ENCODE measurements at regions not wholly inside any gene's neighbourhood (a gene's known extent, or its start where the extent isn't known, plus 50 kb on each side); places are given as distances from the start of the nearest gene placed in this dataset.
"Not testable (repeated sequence)": the region's sequence is repeated elsewhere in the genome, so short reads cannot be mapped to it uniquely, and the experiment has no call there.

GRCh38 chr2:89171174-89171519 lies 479.7 kb downstream of the RPIA start:
- H3K4me2 ChIP-seq (ENCODE audit: low read length); H3K36me3 ChIP-seq (ENCODE audit: insufficient read depth, low read length); H3K79me2 ChIP-seq (replicated peaks; ENCODE audit: insufficient read depth, low read length); H3K27me3 ChIP-seq (ENCODE audit: insufficient read depth, low read depth, low read length); H4K20me1 ChIP-seq (ENCODE audit: insufficient read depth); H3K9ac ChIP-seq (ENCODE audit: low read length); H3K9me3 ChIP-seq (ENCODE audit: low read length); H3K4me3 ChIP-seq (ENCODE audit: low read length); H3K27ac ChIP-seq (ENCODE audit: low read length); H3K9me2 ChIP-seq (ENCODE audit: insufficient read depth, low read length); H3F3A ChIP-seq (ENCODE audit: insufficient read depth, low read length, poor library complexity, severe bottlenecking); H2AFZ ChIP-seq (ENCODE audit: low read depth, low read length): not testable (repeated sequence)

DNA sequence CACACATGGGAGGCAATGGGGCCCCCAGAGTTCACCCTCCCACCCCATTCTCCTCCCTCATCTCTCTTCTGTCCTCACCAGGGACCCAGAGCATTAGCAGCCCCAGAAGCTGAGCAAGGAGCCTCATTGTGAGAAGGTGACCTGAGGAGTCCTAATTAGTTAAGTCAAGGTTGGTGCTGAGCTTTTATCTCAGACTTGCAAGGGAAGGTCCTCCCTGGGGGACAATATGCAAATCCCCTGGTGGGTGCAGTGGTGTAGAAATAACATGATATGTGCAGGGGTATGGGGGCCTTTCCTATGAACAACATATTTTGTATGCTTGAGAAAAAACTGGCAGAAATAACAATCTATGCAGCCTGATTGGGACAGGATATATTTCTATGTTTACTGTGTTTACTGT lies 485.5 kb downstream of the RPIA start:
- not testable (repeated sequence) for H3K9me2 ChIP-seq (ENCODE audit: insufficient read depth, low read length); H3K36me3 ChIP-seq (ENCODE audit: insufficient read depth, low read length); H4K20me1 ChIP-seq (ENCODE audit: insufficient read depth); H3K9me3 ChIP-seq (ENCODE audit: low read length); H2AFZ ChIP-seq (ENCODE audit: low read depth, low read length); H3K9ac ChIP-seq (ENCODE audit: low read length); H3K27me3 ChIP-seq (ENCODE audit: insufficient read depth, low read depth, low read length); H3F3A ChIP-seq (ENCODE audit: insufficient read depth, low read length, poor library complexity, severe bottlenecking); H3K4me2 ChIP-seq (ENCODE audit: low read length); H3K4me3 ChIP-seq (ENCODE audit: low read length); H3K79me2 ChIP-seq (replicated peaks; ENCODE audit: insufficient read depth, low read length); H3K27ac ChIP-seq (ENCODE audit: low read length)

GRCh38 chr2:89182221-89182620 lies 490.7 kb downstream of the RPIA start:
- H3K27me3 ChIP-seq (ENCODE audit: insufficient read depth, low read depth, low read length); H4K20me1 ChIP-seq (ENCODE audit: insufficient read depth); H3K9ac ChIP-seq (ENCODE audit: low read length); H3F3A ChIP-seq (ENCODE audit: insufficient read depth, low read length, poor library complexity, severe bottlenecking); H3K9me3 ChIP-seq (ENCODE audit: low read length); H3K4me2 ChIP-seq (ENCODE audit: low read length); H3K79me2 ChIP-seq (replicated peaks; ENCODE audit: insufficient read depth, low read length); H2AFZ ChIP-seq (ENCODE audit: low read depth, low read length); H3K9me2 ChIP-seq (ENCODE audit: insufficient read depth, low read length); H3K36me3 ChIP-seq (ENCODE audit: insufficient read depth, low read length); H3K4me3 ChIP-seq (ENCODE audit: low read length); H3K27ac ChIP-seq (ENCODE audit: low read length): not testable (repeated sequence)

GRCh38 chr2:89184746-89185145 lies 493.3 kb downstream of the RPIA start:
- not testable (repeated sequence) for H3F3A ChIP-seq (ENCODE audit: insufficient read depth, low read length, poor library complexity, severe bottlenecking); H3K79me2 ChIP-seq (replicated peaks; ENCODE audit: insufficient read depth, low read length)

GRCh38 chr2:89195636-89196251 lies 504.3 kb downstream of the RPIA start:
- H2AFZ ChIP-seq (ENCODE audit: low read depth, low read length); H3F3A ChIP-seq (ENCODE audit: insufficient read depth, low read length, poor library complexity, severe bottlenecking); H3K9me2 ChIP-seq (ENCODE audit: insufficient read depth, low read length); H3K9me3 ChIP-seq (ENCODE audit: low read length); H3K4me2 ChIP-seq (ENCODE audit: low read length); H3K79me2 ChIP-seq (replicated peaks; ENCODE audit: insufficient read depth, low read length); H3K9ac ChIP-seq (ENCODE audit: low read length); H3K27ac ChIP-seq (ENCODE audit: low read length); H4K20me1 ChIP-seq (ENCODE audit: insufficient read depth); H3K4me3 ChIP-seq (ENCODE audit: low read length); H3K27me3 ChIP-seq (ENCODE audit: insufficient read depth, low read depth, low read length); H3K36me3 ChIP-seq (ENCODE audit: insufficient read depth, low read length): not testable (repeated sequence)

More at GRCh38 chr2:89184746-89185145, 493.3 kb downstream of the RPIA start:
- H3K4me3 ChIP-seq (ENCODE audit: low read length); H3K36me3 ChIP-seq (ENCODE audit: insufficient read depth, low read length); H3K9me3 ChIP-seq (ENCODE audit: low read length); H3K27ac ChIP-seq (ENCODE audit: low read length); H3K4me2 ChIP-seq (ENCODE audit: low read length); H2AFZ ChIP-seq (ENCODE audit: low read depth, low read length); H3K9ac ChIP-seq (ENCODE audit: low read length); H4K20me1 ChIP-seq (ENCODE audit: insufficient read depth); H3K9me2 ChIP-seq (ENCODE audit: insufficient read depth, low read length); H3K27me3 ChIP-seq (ENCODE audit: insufficient read depth, low read depth, low read length): not testable (repeated sequence)

DNA sequence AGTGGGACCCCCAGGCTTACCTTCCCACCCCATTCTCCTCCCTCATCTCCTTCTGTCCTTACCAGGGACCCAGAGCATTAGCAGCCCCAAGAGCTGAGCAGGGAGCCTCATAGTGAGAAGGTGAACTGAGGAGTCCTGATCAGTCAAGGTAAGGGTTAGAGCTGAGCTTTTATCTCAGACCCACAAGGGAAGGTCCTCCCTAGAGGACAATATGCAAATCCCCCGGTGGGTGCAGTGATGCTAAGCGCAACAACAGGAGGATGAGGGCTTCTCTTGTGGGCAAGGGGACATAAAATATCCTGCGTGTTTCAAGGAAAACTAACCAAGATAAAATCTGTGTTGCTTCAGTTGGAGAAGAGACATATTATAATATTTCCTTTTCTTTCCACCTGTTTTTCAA lies 505.2 kb downstream of the RPIA start:
- not testable (repeated sequence) for H3K9me3 ChIP-seq (ENCODE audit: low read length); H3K79me2 ChIP-seq (replicated peaks; ENCODE audit: insufficient read depth, low read length); H3K27me3 ChIP-seq (ENCODE audit: insufficient read depth, low read depth, low read length); H3K9me2 ChIP-seq (ENCODE audit: insufficient read depth, low read length); H3F3A ChIP-seq (ENCODE audit: insufficient read depth, low read length, poor library complexity, severe bottlenecking); H3K4me3 ChIP-seq (ENCODE audit: low read length); H3K36me3 ChIP-seq (ENCODE audit: insufficient read depth, low read length); H4K20me1 ChIP-seq (ENCODE audit: insufficient read depth); H3K9ac ChIP-seq (ENCODE audit: low read length); H3K4me2 ChIP-seq (ENCODE audit: low read length); H3K27ac ChIP-seq (ENCODE audit: low read length); H2AFZ ChIP-seq (ENCODE audit: low read depth, low read length)

GRCh38 chr2:89198026-89198425 lies 506.6 kb downstream of the RPIA start:
- H4K20me1 ChIP-seq (ENCODE audit: insufficient read depth); H3K9ac ChIP-seq (ENCODE audit: low read length); H3F3A ChIP-seq (ENCODE audit: insufficient read depth, low read length, poor library complexity, severe bottlenecking); H3K27ac ChIP-seq (ENCODE audit: low read length); H3K9me3 ChIP-seq (ENCODE audit: low read length); H3K4me2 ChIP-seq (ENCODE audit: low read length); H3K79me2 ChIP-seq (replicated peaks; ENCODE audit: insufficient read depth, low read length); H2AFZ ChIP-seq (ENCODE audit: low read depth, low read length); H3K4me3 ChIP-seq (ENCODE audit: low read length); H3K9me2 ChIP-seq (ENCODE audit: insufficient read depth, low read length); H3K36me3 ChIP-seq (ENCODE audit: insufficient read depth, low read length); H3K27me3 ChIP-seq (ENCODE audit: insufficient read depth, low read depth, low read length): not testable (repeated sequence)

GRCh38 chr2:89199453-89200246 lies 508.2 kb downstream of the RPIA start:
- not testable (repeated sequence) for H2AFZ ChIP-seq (ENCODE audit: low read depth, low read length); H3K9ac ChIP-seq (ENCODE audit: low read length); H3K9me3 ChIP-seq (ENCODE audit: low read length); H3K9me2 ChIP-seq (ENCODE audit: insufficient read depth, low read length); H3F3A ChIP-seq (ENCODE audit: insufficient read depth, low read length, poor library complexity, severe bottlenecking); H3K4me2 ChIP-seq (ENCODE audit: low read length); H3K79me2 ChIP-seq (replicated peaks; ENCODE audit: insufficient read depth, low read length); H3K36me3 ChIP-seq (ENCODE audit: insufficient read depth, low read length); H3K4me3 ChIP-seq (ENCODE audit: low read length); H3K27ac ChIP-seq (ENCODE audit: low read length); H3K27me3 ChIP-seq (ENCODE audit: insufficient read depth, low read depth, low read length); H4K20me1 ChIP-seq (ENCODE audit: insufficient read depth)
